PC-3 (cell line): ENCODE measurements at regions not wholly inside any gene's neighbourhood (a gene's known extent, or its start where the extent isn't known, plus 50 kb on each side); places are given as distances from the start of the nearest gene placed in this dataset.

ENCODE experiments used
- EZH2 ChIP-seq: fragments of 300-600 bp; sonication (generic); IDR thresholded peaks from one replicate; pipeline ENCODE4 v1.6.1; 2017; ENCODE audit warnings: antibody characterized with exemption, mild to moderate bottlenecking, low read length; ENCODE audit not compliant: unreplicated experiment
- EZH2phosphoT487 ChIP-seq: fragments of 300-600 bp; sonication (generic); IDR thresholded peaks from 2 replicates; pipeline ENCODE4 v1.6.1; 2018; ENCODE audit warnings: mild to moderate bottlenecking, antibody characterized with exemption, low read length, borderline replicate concordance
- TF ChIP-seq, protein P1 (sequence below): fragments of 300-600 bp; sonication (generic); conservative IDR thresholded peaks from 2 replicates; pipeline ENCODE4 v1.5.1; 2017; ENCODE audit warnings: antibody characterized with exemption, low read depth, mild to moderate bottlenecking, low read length

DNA sequence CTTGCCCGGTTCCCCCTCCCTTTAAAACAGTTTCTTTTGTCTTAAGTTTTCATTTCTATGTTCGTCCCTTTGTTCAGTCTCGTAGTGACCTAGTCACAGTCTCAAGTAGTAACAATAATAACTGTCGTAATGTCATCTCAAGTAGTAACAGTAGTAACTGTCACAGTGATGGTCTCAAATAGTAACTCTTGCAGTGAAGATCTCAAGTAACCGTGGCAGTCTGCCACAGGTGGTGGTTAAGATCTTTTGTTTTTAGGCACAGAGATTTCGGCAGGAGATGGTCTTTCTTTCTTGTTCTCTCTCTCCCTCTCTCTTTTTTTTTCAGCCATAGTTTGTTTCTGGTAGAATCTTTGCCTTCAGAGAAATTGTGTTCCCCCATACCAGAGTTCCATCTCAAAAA, 656.0 kb upstream of the SGO1 start:
- TF ChIP-seq, protein P1, sequence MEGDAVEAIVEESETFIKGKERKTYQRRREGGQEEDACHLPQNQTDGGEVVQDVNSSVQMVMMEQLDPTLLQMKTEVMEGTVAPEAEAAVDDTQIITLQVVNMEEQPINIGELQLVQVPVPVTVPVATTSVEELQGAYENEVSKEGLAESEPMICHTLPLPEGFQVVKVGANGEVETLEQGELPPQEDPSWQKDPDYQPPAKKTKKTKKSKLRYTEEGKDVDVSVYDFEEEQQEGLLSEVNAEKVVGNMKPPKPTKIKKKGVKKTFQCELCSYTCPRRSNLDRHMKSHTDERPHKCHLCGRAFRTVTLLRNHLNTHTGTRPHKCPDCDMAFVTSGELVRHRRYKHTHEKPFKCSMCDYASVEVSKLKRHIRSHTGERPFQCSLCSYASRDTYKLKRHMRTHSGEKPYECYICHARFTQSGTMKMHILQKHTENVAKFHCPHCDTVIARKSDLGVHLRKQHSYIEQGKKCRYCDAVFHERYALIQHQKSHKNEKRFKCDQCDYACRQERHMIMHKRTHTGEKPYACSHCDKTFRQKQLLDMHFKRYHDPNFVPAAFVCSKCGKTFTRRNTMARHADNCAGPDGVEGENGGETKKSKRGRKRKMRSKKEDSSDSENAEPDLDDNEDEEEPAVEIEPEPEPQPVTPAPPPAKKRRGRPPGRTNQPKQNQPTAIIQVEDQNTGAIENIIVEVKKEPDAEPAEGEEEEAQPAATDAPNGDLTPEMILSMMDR = no peak
- no peak for TF ChIP-seq EZH2
- TF ChIP-seq EZH2phosphoT487 = no peak
